Upper lobe of left lung (tissue), 6 donors: ENCODE measurements at regions not wholly inside any gene's neighbourhood (a gene's known extent, or its start where the extent isn't known, plus 50 kb on each side); places are given as distances from the start of the nearest gene placed in this dataset.

ENCODE experiments used
- ATAC-seq, 2 donors: fragments of 200-7000 bp; cut with Tn5 transposase; one replicate each; pipeline ENCODE4 v1.9.1; 2022; ENCODE audit warnings: mild to moderate bottlenecking in 2 of 2, moderate library complexity in 2 of 2; ENCODE audit not compliant: low FRiP score in 2 of 2
- DNase-seq, 2 donors: peaks; one replicate each; pipeline ENCODE4 v3.0.0-alpha.2; 2019 to 2020
- H3K27ac ChIP-seq, 4 donors: fragments of 200-600 bp; sonication (generic); one replicate each; pipeline ENCODE4 v1.5.1; 2016 to 2019
- H3K27me3 ChIP-seq, 4 donors: fragments of 200-600 bp; sonication (generic); one replicate each; pipeline ENCODE4 v1.5.1; 2017 to 2019
- H3K36me3 ChIP-seq, 4 donors: fragments of 200-600 bp; sonication (generic); one replicate each; pipeline ENCODE4 v1.5.1; 2016 to 2019
- H3K4me1 ChIP-seq, 4 donors: fragments of 200-600 bp; sonication (generic); one replicate each; pipeline ENCODE4 v1.5.1; 2018 to 2019
- H3K4me3 ChIP-seq, 4 donors: fragments of 200-600 bp; sonication (generic); one replicate each; pipeline ENCODE4 v1.5.1; 2017 to 2019; ENCODE audit warnings: mild to moderate bottlenecking in 2 of 4, moderate library complexity in 1 of 4
- H3K9me3 ChIP-seq, 4 donors: fragments of 200-600 bp; sonication (generic); one replicate each; pipeline ENCODE4 v1.5.1; 2018 to 2019
- CTCF ChIP-seq, 6 experiments: fragments of 450-650 bp in 4 of 6; fragments of 200-600 bp in 2 of 6; sonication (generic) in 2 of 6; IDR thresholded peaks; one replicate each; pipeline ENCODE4 v1.5.1; 2016 to 2019; ENCODE audit warnings: antibody characterized with exemption in 6 of 6
- EP300 ChIP-seq, 4 donors: sonication (generic); formaldehyde crosslinking; IDR thresholded peaks; one replicate each; pipeline ENCODE4 v1.5.1; 2017; ENCODE audit warnings: antibody characterized with exemption in 4 of 4, control low read depth in 2 of 4
- POLR2A ChIP-seq, 4 donors: fragments of 450-650 bp; IDR thresholded peaks; one replicate each; pipeline ENCODE4 v1.5.1; 2016 to 2017; ENCODE audit warnings: antibody characterized with exemption in 4 of 4, mild to moderate bottlenecking in 2 of 4
- POLR2AphosphoS5 ChIP-seq, 2 donors: sonication (generic); formaldehyde crosslinking; IDR thresholded peaks; one replicate each; pipeline ENCODE4 v1.5.1; 2017; ENCODE audit warnings: antibody characterized with exemption in 2 of 2
- WGBS, 2 donors: methylation state at CpG; one replicate each; pipeline ENCODE4 v1.1.5; 2017 to 2018; 5-methylcytosine and 5-hydroxymethylcytosine counted together
- donor health status: DM: no; HTN: no; CAD: no; lungs with moderate emphysema.
- donor health status: DM: no; HTN: yes; CAD: no; lungs with severe emphysema.

GRCh38 chr11:76256448-76256847 is 50.1 kb upstream of the WNT11 start:
- Histone ChIP-seq H3K27ac (no peak overlapping the region), H3K36me3 (no peaks in the 10 kb centered on the region), H3K9me3 (no peaks in the 10 kb centered on the region), H3K4me3 (no peak overlapping the region), H3K4me1 (peaks cover 0 to 5% (median 3%) of the 10 kb centered on the region in 4 donors), H3K27me3 (no peaks in the 10 kb centered on the region)
- ATAC-seq = no peak
- WGBS, 2 donors = 80 to 84% methylated on average over 8 to 14 of the region's 14 CpGs
- TF ChIP-seq CTCF (IDR thresholded peaks at IDR 0.05) (no peak), POLR2A (IDR thresholded peaks at IDR 0.05) (no peak), POLR2AphosphoS5 (IDR thresholded peaks at IDR 0.05) (no peak), EP300 (IDR thresholded peaks at IDR 0.05) (no peak)
- DNase-seq = no peak
